GM18873 (cell line): ENCODE measurements at regions not wholly inside any gene's neighbourhood (a gene's known extent, or its start where the extent isn't known, plus 50 kb on each side); places are given as distances from the start of the nearest gene placed in this dataset.

ENCODE experiments used
- ATAC-seq: cut with Tn5 transposase; IDR thresholded peaks from one replicate; pipeline ENCODE4 v1.9.1; 2021; ENCODE audit warnings: mild to moderate bottlenecking, moderate library complexity, moderate number of reproducible peaks; ENCODE audit not compliant: unreplicated experiment, low FRiP score

DNA sequence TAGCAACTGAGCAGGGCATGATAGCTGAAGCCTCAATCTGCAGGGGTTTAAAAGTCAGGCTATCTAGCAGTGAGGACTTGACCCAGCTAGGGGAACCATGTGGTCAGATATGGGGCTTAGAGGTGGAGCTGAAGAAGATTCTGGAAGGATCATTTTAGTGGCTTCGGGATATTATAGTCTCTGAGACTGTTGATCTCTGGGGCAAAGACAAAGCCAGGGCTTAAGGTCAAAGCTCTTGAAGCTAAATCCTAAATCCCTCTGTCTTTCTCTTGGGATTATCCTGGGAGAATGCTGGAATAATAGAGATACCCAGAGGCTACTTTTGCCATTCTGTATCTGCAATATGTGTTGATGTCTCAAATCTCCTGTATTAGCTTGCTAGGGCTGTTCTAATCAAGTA, 132.2 kb downstream of the DHX35 start:
- no peak for ATAC-seq

DNA sequence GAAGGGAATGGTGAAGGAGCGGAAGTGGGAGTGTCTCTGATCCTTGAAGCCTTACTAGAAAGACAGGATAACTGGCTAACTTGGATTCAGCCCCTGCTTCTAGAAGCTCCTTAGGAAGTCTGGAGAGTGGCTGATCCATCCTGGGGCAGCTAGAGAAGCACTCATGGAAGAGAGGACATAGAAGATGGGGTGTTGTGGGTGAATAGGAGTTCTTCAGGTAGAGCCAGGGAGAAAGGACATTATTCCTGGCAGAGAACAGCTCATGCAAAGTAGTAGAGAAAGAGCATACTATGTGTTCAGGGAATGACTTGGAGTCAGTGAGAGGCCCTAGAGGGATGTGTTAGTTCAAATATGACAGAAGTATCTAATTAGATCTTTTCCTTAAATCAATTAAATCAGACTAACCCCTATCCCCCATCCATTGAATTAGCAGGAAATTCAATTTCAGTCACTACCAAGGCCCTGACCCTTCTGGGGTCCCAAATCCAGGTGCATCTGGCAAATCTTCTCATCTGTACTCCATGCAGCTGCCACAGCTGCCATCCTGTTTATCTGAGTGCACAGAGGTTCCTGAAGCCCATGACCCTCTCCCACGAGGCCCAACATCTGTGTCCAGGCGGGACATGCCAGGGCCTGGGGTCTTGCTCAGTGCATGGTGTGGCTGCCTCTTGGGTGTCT, 130.7 kb downstream of the DHX35 start:
- ATAC-seq: no peak

DNA sequence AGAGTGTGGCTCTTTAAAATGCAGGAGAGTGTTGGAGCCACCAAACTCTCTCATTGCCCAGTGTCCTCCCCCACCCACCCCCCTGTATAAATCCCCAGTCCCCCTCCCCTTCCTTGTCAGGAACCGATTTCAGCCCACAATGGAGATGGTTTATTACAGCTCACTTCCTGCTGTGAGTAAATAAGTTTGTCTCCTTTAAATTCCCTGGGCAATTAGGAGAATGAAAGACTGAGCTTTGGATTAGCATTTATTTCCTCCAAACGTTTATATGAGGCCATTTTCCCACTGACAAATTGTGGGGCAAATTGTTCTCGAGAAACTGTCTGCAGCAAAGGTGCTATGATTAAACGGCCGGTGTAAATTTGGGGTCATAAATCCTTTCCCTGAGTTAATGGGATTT, 128.8 kb downstream of the DHX35 start:
- no peak for ATAC-seq

DNA sequence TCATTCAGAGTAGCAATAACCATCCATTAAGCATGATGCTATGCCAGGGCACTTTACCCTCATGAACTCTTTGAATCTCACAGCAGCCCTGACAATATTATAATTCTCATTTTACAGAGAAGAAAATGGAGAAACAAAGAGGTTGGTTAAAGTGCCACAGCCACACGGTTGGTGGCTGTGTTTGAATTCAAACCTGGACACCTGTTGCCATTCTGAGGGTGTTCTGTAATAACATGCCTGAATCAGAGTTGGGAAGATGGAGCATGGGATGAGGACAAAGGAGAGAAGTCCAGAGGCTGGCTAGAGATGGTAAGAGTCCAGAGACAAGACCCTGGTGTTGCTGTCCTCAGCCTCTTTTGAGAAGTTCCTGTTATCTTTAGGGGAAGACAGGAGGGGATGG, 127.7 kb downstream of the DHX35 start:
- no peak for ATAC-seq
